ENCODE measurements at regions not wholly inside any gene's neighbourhood (a gene's known extent, or its start where the extent isn't known, plus 50 kb on each side); places are given as distances from the start of the nearest gene placed in this dataset.

DNA sequence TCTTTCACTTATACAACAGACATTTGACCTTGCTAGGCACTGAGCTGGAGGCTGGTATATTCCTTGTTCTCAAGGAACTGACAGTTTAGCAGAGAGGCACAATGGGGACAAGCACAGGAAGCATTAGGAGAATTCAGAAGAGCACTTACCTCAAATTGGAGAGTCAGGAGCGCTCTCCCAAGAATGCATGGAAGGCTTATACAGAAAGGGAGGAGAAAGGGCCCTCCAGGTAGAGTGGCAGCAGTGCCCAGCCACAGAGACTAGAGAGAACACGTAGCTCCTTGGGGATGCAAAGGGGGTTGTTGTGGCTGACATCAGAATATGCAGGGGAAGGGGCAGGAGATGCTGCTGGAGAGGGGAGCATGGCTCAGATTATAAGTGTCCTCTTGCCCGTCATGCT is 78.2 kb upstream of the MKLN1 start:
- DNase-seq (ENCODE audit: low read depth): no peak

GRCh38 chr7:131250331-131250730 is 77.3 kb upstream of the MKLN1 start:
- no peak for DNase-seq (ENCODE audit: low read depth)

DNA sequence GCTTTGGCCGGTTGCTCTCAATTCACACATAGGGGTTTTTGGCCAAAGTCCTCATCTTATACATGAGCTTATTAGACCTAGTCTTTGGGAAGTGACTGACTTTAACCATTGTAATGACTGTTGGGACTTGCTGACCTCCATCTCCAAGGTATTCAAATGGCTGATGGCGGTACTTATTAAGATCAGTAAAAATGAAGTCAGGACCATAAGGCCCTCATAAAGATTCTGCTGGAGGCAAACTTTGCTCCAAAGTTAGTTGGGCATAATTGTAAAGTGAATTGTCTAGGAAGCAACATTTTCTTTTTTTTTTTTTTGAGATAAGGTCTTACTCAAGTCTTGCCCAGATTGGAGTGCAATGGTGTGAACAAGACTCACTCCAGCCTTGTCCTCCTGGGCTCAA is 76.3 kb upstream of the MKLN1 start:
- no peak for DNase-seq (ENCODE audit: low read depth)

DNA sequence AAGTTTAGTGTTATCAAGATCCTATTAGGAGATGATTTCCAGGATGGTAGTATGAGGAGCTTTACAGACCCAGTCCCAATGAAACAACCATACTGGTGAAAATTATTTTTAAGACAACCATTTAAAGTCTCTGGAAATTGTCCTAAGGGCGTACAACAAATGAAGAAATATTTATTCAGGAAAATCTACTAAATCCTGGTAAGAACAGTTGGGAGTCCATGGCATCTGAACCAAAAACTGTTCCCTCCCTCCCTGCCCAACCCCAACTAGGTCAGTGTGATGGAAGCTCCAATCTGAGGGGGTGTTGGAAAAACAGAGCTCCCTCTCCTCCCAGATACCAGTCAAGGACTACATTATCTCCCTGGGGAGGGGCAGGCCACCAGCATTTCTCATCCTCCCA is 74.7 kb upstream of the MKLN1 start:
- no peak for DNase-seq (ENCODE audit: low read depth)

GRCh38 chr7:131254211-131254610 is 73.5 kb upstream of the MKLN1 start:
- DNase-seq (ENCODE audit: low read depth): no peak

GRCh38 chr7:131255242-131255641 is 72.4 kb upstream of the MKLN1 start:
- no peak for DNase-seq (ENCODE audit: low read depth)

DNA sequence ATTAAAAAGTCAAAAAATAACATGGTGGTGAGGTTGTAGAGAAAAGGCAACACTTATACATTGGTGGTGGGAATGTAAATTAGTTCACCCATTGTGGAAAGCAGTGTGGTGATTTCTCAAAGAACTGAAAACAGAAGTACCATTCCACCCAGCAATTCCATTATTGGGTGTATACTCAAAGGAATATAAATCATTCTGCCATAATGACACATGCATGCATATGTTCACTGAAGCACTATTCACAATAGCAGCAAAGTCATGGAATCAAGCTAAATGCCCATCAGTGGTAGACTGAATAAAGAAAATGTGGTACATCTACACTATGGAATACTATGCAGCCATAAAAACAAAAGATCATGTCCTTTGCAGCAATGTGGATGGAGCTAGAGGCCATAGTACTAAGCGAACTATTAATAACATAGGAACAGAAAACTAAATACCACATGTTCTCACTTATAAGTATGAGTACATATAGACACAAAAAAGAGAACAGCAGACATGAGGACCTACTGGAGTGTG is 66.1 kb upstream of the MKLN1 start:
- DNase-seq (ENCODE audit: low read depth): no peak

GRCh38 chr7:131265227-131265626 is 62.4 kb upstream of the MKLN1 start:
- DNase-seq (ENCODE audit: low read depth): no peak

- DNase-seq (ENCODE audit: low read depth): no peak
Measured at GRCh38 chr7:131267631-131268030, 60.0 kb upstream of the MKLN1 start.

- no peak for DNase-seq (ENCODE audit: low read depth)
Measured at GRCh38 chr7:131268906-131269305, 58.8 kb upstream of the MKLN1 start.

DNA sequence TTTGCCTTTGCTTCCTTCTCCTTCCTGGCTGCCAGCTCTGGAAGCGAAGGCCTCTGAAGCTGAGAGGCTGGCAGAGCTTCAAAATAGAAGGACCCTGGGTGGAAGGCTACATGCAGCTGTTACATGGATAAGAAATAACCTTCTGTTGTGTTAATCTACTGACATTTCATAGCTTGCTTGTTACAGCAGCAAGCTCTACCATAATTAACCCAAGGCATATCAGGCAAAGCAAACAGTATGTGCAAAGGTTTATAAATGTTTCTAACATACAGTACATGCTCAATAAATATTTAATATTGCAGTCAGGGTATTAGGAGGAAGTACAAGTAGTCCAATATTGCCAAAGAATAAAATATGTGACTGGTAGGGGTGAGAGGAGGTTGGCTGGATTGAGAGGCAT is 55.6 kb upstream of the MKLN1 start:
- no peak for DNase-seq (ENCODE audit: low read depth)

- DNase-seq (ENCODE audit: low read depth): no peak
Measured at GRCh38 chr7:131274986-131275385, 52.7 kb upstream of the MKLN1 start.

DNA sequence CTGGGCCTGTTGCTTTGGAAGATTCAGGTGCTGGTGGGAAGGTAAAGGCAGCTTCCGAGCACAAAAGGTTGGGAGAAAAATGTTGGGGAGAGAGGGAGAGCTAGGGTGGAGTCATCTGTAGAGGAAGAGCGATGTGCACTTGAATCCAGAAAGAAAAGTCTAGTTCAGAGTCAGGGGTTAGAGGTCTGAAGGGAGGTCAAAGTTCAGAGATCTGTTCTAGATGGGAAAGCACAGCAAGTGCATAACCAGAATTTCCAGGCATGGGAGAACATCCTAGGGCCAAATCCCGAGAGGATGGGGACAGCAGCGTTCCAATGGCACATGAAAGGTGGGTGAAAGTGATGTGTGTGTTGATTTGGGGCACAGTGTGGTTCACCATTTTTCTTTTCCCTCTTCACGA is 51.5 kb upstream of the MKLN1 start:
- DNase-seq (ENCODE audit: low read depth): no peak

- no peak for DNase-seq (ENCODE audit: low read depth)
Measured at GRCh38 chr7:131276748-131277147, 50.9 kb upstream of the MKLN1 start.
